HCT116 (cell line): ENCODE measurements at regions not wholly inside any gene's neighbourhood (a gene's known extent, or its start where the extent isn't known, plus 50 kb on each side); places are given as distances from the start of the nearest gene placed in this dataset.

Experiments used
- ATAC-seq: fragments of 200-7000 bp; cut with Tn5 transposase; 2 replicates; pipeline ENCODE4 v1.9.1; 2020; ENCODE audit warnings: mild to moderate bottlenecking, moderate library complexity
- BruUV-seq: library from RNA; stranded (reverse); fragments of 400-500 nt; replicated peaks from 2 replicates; lab custom pipeline; 2021; lab: Mats Ljungman, UMichigan
- CTCF ChIA-PET: fragments of 300-600 bp; sonication (Branson Sonifier 250); formaldehyde crosslinking; loops from one replicate; lab custom pipeline; 2021; ENCODE audit warnings: antibody characterized with exemption; lab: Charles Lee
- POLR2A ChIA-PET: fragments of 300-600, 350-600 bp; sonication (Branson Sonifier 250); formaldehyde crosslinking; loops from one replicate; lab custom pipeline; 2021; ENCODE audit warnings: antibody characterized with exemption; lab: Charles Lee
- RAD21 ChIA-PET, 2 experiments: fragments of 300-600 bp; sonication (Branson Sonifier 250); formaldehyde crosslinking; loops; one replicate each; lab custom pipeline; 2023; ENCODE audit warnings: low total read pairs in 2 of 2; ENCODE audit not compliant: uncharacterized antibody in 2 of 2, unreplicated experiment in 2 of 2, low non-redundant PET in 1 of 2; lab: Charles Lee
- DNase-seq: peaks from one replicate; pipeline ENCODE4 v3.0.0-alpha.2; 2010; ENCODE audit warnings: low read depth, low spot score
- H2AFZ ChIP-seq: fragments of 200-600 bp; shearing (Covaris generic), sonication (generic); 2 replicates; pipeline ENCODE4 v1.6.1; 2017; ENCODE audit warnings: low read depth, mixed run types, mixed read lengths, antibody characterized with exemption, low read length; ENCODE audit not compliant: poor library complexity, severe bottlenecking
- H3K27ac ChIP-seq: 2 replicates; pipeline ENCODE4 v1.5.1; 2012; ENCODE audit warnings: low read depth, low read length
- H3K27me3 ChIP-seq: fragments of 200-600 bp; sonication (generic); 2 replicates; pipeline ENCODE4 v1.6.1; 2016; ENCODE audit warnings: mixed run types, low read length, mixed read lengths; ENCODE audit not compliant: insufficient read depth
- H3K36me3 ChIP-seq, 2 experiments: fragments of 200-500 bp in 1 of 2; fragments of 200-600 bp in 1 of 2; sonication (Bioruptor generic) in 1 of 2; sonication (generic) in 1 of 2; 2 replicates each; pipeline versions ENCODE4 v1.5.1 to v1.6.1; 2014 to 2016; ENCODE audit warnings: low read length in 2 of 2, inconsistent platforms in 1 of 2, mixed read lengths in 1 of 2, mixed run types in 1 of 2; ENCODE audit not compliant: insufficient read depth in 2 of 2, control insufficient read depth in 1 of 2
- H3K4me1 ChIP-seq, 2 experiments: fragments of 200-600 bp in 1 of 2; sonication (generic) in 1 of 2; 2 replicates each; pipeline versions ENCODE4 v1.5.1 to v1.6.1; 2012 to 2017; ENCODE audit warnings: low read length in 2 of 2, inconsistent platforms in 1 of 2, mild to moderate bottlenecking in 1 of 2, mixed read lengths in 1 of 2, mixed run types in 1 of 2, moderate library complexity in 1 of 2; ENCODE audit not compliant: insufficient read depth in 2 of 2, control insufficient read depth in 1 of 2
- H3K4me2 ChIP-seq: fragments of 200-600 bp; sonication (generic); 2 replicates; pipeline ENCODE4 v1.6.1; 2017; ENCODE audit warnings: mixed run types, low read length, mixed read lengths
- H3K4me3 ChIP-seq, 2 experiments: fragments of 200-600 bp in 1 of 2; sonication (generic) in 1 of 2; replicated peaks in 1 of 2; 2 replicates each; pipeline ENCODE4 v1.5.1; 2011 to 2016; ENCODE audit warnings: low read length in 2 of 2, control low read depth in 1 of 2, low read depth in 1 of 2, mild to moderate bottlenecking in 1 of 2, mixed read lengths in 1 of 2, mixed run types in 1 of 2
- H3K79me2 ChIP-seq: fragments of 200-600 bp; sonication (generic); 2 replicates; pipeline ENCODE4 v1.6.1; 2017; ENCODE audit warnings: mild to moderate bottlenecking, mixed run types, low read length, moderate library complexity, mixed read lengths; ENCODE audit not compliant: insufficient read depth
- H3K9ac ChIP-seq: fragments of 200-600 bp; sonication (generic); 2 replicates; pipeline ENCODE4 v1.6.1; 2016; ENCODE audit warnings: low read length, mixed read lengths
- H3K9me2 ChIP-seq: fragments of 200-600 bp; sonication (generic), shearing (Covaris generic); 2 replicates; pipeline ENCODE4 v1.6.1; 2017; ENCODE audit warnings: mixed run types, mild to moderate bottlenecking, moderate library complexity; ENCODE audit not compliant: insufficient read depth
- H3K9me3 ChIP-seq, 2 experiments: fragments of 200-500 bp in 1 of 2; fragments of 200-600 bp in 1 of 2; sonication (Bioruptor generic) in 1 of 2; sonication (generic) in 1 of 2; 2 replicates each; pipeline ENCODE4 v1.6.1; 2014 to 2017; ENCODE audit warnings: low read length in 2 of 2, mixed read lengths in 2 of 2, inconsistent platforms in 1 of 2, low read depth in 1 of 2, mild to moderate bottlenecking in 1 of 2, mixed run types in 1 of 2, moderate library complexity in 1 of 2; ENCODE audit not compliant: control insufficient read depth in 1 of 2, insufficient read depth in 1 of 2
- H4K20me1 ChIP-seq: fragments of 200-600 bp; sonication (generic), shearing (Covaris generic); 2 replicates; pipeline ENCODE4 v1.6.1; 2017; ENCODE audit warnings: mixed run types, mild to moderate bottlenecking, moderate library complexity; ENCODE audit not compliant: insufficient read depth
- CEBPB ChIP-seq: IDR thresholded peaks from 2 replicates; pipeline ENCODE4 v1.6.1; 2012; ENCODE audit warnings: low read depth
- ELF1 ChIP-seq: IDR thresholded peaks from 2 replicates; pipeline ENCODE4 v1.6.1; 2012; ENCODE audit warnings: low read depth, borderline replicate concordance
- EZH2phosphoT487 ChIP-seq: fragments of 200-600 bp; IDR thresholded peaks from 2 replicates; pipeline ENCODE4 v1.6.1; 2018; ENCODE audit warnings: antibody characterized with exemption, borderline replicate concordance
- FOSL1 ChIP-seq: IDR thresholded peaks from 2 replicates; pipeline ENCODE4 v1.6.1; 2012; ENCODE audit warnings: low read depth
- POLR2AphosphoS5 ChIP-seq: IDR thresholded peaks from 2 replicates; pipeline ENCODE4 v1.6.1; 2011; ENCODE audit warnings: mild to moderate bottlenecking, low read depth, low read length, moderate library complexity
- RAD21 ChIP-seq: IDR thresholded peaks from 2 replicates; pipeline ENCODE4 v1.6.1; 2012; ENCODE audit warnings: low read depth, mild to moderate bottlenecking
- SRF ChIP-seq: IDR thresholded peaks from 2 replicates; pipeline ENCODE4 v1.6.1; 2012; ENCODE audit warnings: low read depth
- TCF7L2 ChIP-seq: IDR thresholded peaks from 2 replicates; pipeline ENCODE4 v1.7.0; 2011; ENCODE audit warnings: borderline replicate concordance, inconsistent platforms; ENCODE audit not compliant: insufficient read depth, insufficient read length; ENCODE audit errors: extremely low read depth
- ZNF274 ChIP-seq: fragments of 200-500 bp; sonication (Bioruptor generic); IDR thresholded peaks from 2 replicates; pipeline ENCODE4 v1.6.1; 2014; ENCODE audit warnings: mild to moderate bottlenecking, low read depth, low read length, inconsistent platforms
- intact Hi-C: fragments of 100-400 bp; cut with micrococcal nuclease; formaldehyde crosslinking; loops from 2 replicates; pipeline ENCODE4 v1.10.0; 2022
- TF ChIP-seq, protein P1 (sequence below): IDR thresholded peaks from 2 replicates; pipeline ENCODE4 v1.6.1; 2012; ENCODE audit warnings: low read depth
- TF ChIP-seq, protein P2 (sequence below), 3 experiments: fragments of 200-600 bp in 1 of 3; sonication (generic) in 1 of 3; IDR thresholded peaks in 2 of 3; conservative IDR thresholded peaks in 1 of 3; 2 replicates each; pipeline ENCODE4 v1.5.1; 2012 to 2017; ENCODE audit warnings: low read depth in 2 of 3, low read length in 2 of 3, antibody characterized with exemption in 1 of 3, borderline replicate concordance in 1 of 3, control low read depth in 1 of 3, mild to moderate bottlenecking in 1 of 3, mixed read lengths in 1 of 3, mixed run types in 1 of 3, moderate library complexity in 1 of 3; ENCODE audit not compliant: insufficient read depth in 1 of 3
- TF ChIP-seq, protein P3 (sequence below): IDR thresholded peaks from 2 replicates; pipeline ENCODE4 v1.6.1; 2011; ENCODE audit warnings: mild to moderate bottlenecking, low read length, moderate library complexity; ENCODE audit not compliant: insufficient replicate concordance; ENCODE audit errors: extremely low read depth

DNA sequence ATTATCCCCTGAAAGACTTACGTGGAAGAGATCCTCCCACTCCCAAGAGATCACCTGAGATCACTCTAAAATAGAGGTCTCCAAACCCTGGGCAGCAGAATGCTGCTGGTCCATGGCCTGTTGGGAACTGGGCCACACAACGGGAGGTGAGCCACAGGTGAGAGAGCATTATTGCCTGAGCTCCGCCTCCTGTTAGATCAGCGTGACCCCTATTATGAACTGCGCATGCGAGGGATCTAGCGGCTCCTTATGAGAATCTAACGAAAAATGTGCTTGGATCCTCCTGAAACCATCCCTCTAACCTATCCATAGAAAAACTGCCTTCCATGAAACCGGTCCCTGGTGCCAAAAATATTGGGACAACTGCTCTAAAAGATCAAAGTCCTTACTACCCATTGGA, 1057.4 kb downstream of the EPHA7 start:
- no peaks in the 10 kb centered on the region for H3K27me3 ChIP-seq
- ChIA-PET CTCF (no interaction called here), RAD21 (no interaction called here), POLR2A (no interaction called here)
- no peak overlapping the region for H3K27ac ChIP-seq
- H3K36me3 ChIP-seq, result no peaks in the 10 kb centered on the region
- H3K9ac ChIP-seq, result no peak overlapping the region
- no peak for TF ChIP-seq SRF
- H2AFZ ChIP-seq, result no peak overlapping the region
- no TSS peak for BruUV-seq
- no peaks in the 10 kb centered on the region for H4K20me1 ChIP-seq
- no peak for ATAC-seq
- DNase-seq, result no peak
- no peaks in the 10 kb centered on the region for H3K9me2 ChIP-seq
- H3K4me1 ChIP-seq, result no peaks in the 10 kb centered on the region
- intact Hi-C loops, result no loop called here
- H3K9me3 ChIP-seq, result peaks cover 3 to 7% of the 10 kb centered on the region in 2 experiments; a peak in 2 of 4 replicates
- H3K4me3 ChIP-seq, result no peak overlapping the region
- H3K4me2 ChIP-seq, result no peak overlapping the region
- no peaks in the 10 kb centered on the region for H3K79me2 ChIP-seq

DNA sequence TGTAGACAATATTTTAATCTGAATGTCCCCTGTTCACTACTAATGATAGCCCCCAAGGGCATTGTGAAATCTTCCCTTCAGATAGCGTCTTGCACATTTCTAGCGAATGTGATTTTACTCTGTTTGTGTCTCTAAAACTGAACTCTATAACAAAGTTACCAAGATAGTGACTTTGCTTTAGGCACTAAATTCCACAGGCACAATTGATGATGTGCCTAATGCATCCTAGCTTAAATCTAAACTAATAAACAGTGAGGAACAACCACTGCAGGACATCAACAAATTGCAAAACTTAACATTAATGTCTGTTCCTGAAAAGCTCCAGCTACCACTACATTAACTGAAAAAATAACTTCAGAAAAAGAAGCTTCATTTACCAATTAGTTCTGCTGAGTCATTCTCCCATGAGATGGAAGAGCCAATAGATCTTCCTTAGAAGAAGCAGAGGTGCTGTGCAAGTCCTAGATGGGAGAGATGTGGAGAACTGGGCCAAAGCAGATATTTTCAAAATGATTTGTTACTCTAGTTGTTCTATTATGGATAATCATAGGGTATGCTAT, 1065.0 kb downstream of the EPHA7 start:
- no peaks in the 10 kb centered on the region for H3K79me2 ChIP-seq
- H3K27me3 ChIP-seq, result no peaks in the 10 kb centered on the region
- no peaks in the 10 kb centered on the region for H3K9me2 ChIP-seq
- no peak overlapping the region for H3K4me3 ChIP-seq
- H3K4me1 ChIP-seq, result no peaks in the 10 kb centered on the region
- ChIA-PET RAD21 (no interaction called here), CTCF (no interaction called here), POLR2A (no interaction called here)
- no peak overlapping the region for H3K27ac ChIP-seq
- no peak overlapping the region for H2AFZ ChIP-seq
- DNase-seq (no peak), ATAC-seq (no peak)
- no peak overlapping the region for H3K9ac ChIP-seq
- no TSS peak for BruUV-seq
- H3K9me3 ChIP-seq, result peaks cover 0 to 10% of the 10 kb centered on the region in 2 experiments; a peak in 1 of 4 replicates
- no peaks in the 10 kb centered on the region for H4K20me1 ChIP-seq
- no peaks in the 10 kb centered on the region for H3K36me3 ChIP-seq
- intact Hi-C loops, result no loop called here
- H3K4me2 ChIP-seq, result no peak overlapping the region
- TF ChIP-seq RAD21 (no peak), POLR2AphosphoS5 (no peak), ZNF274 (no peak), FOSL1 (no peak), CEBPB (no peak), ELF1 (no peak), TCF7L2 (no peak), EZH2phosphoT487 (no peak)
- TF ChIP-seq, protein P1, sequence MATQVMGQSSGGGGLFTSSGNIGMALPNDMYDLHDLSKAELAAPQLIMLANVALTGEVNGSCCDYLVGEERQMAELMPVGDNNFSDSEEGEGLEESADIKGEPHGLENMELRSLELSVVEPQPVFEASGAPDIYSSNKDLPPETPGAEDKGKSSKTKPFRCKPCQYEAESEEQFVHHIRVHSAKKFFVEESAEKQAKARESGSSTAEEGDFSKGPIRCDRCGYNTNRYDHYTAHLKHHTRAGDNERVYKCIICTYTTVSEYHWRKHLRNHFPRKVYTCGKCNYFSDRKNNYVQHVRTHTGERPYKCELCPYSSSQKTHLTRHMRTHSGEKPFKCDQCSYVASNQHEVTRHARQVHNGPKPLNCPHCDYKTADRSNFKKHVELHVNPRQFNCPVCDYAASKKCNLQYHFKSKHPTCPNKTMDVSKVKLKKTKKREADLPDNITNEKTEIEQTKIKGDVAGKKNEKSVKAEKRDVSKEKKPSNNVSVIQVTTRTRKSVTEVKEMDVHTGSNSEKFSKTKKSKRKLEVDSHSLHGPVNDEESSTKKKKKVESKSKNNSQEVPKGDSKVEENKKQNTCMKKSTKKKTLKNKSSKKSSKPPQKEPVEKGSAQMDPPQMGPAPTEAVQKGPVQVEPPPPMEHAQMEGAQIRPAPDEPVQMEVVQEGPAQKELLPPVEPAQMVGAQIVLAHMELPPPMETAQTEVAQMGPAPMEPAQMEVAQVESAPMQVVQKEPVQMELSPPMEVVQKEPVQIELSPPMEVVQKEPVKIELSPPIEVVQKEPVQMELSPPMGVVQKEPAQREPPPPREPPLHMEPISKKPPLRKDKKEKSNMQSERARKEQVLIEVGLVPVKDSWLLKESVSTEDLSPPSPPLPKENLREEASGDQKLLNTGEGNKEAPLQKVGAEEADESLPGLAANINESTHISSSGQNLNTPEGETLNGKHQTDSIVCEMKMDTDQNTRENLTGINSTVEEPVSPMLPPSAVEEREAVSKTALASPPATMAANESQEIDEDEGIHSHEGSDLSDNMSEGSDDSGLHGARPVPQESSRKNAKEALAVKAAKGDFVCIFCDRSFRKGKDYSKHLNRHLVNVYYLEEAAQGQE, result no peak
- TF ChIP-seq, protein P2, sequence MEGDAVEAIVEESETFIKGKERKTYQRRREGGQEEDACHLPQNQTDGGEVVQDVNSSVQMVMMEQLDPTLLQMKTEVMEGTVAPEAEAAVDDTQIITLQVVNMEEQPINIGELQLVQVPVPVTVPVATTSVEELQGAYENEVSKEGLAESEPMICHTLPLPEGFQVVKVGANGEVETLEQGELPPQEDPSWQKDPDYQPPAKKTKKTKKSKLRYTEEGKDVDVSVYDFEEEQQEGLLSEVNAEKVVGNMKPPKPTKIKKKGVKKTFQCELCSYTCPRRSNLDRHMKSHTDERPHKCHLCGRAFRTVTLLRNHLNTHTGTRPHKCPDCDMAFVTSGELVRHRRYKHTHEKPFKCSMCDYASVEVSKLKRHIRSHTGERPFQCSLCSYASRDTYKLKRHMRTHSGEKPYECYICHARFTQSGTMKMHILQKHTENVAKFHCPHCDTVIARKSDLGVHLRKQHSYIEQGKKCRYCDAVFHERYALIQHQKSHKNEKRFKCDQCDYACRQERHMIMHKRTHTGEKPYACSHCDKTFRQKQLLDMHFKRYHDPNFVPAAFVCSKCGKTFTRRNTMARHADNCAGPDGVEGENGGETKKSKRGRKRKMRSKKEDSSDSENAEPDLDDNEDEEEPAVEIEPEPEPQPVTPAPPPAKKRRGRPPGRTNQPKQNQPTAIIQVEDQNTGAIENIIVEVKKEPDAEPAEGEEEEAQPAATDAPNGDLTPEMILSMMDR (IDR thresholded peaks at IDR 0.05 in 2 of 3, conservative IDR thresholded peaks at IDR 0.05 in 1 of 3; ENCODE audit: borderline replicate concordance in 1 of 3, insufficient read depth in 1 of 3, low read depth in 2 of 3, low read length in 2 of 3), result no peak
- TF ChIP-seq, protein P3, sequence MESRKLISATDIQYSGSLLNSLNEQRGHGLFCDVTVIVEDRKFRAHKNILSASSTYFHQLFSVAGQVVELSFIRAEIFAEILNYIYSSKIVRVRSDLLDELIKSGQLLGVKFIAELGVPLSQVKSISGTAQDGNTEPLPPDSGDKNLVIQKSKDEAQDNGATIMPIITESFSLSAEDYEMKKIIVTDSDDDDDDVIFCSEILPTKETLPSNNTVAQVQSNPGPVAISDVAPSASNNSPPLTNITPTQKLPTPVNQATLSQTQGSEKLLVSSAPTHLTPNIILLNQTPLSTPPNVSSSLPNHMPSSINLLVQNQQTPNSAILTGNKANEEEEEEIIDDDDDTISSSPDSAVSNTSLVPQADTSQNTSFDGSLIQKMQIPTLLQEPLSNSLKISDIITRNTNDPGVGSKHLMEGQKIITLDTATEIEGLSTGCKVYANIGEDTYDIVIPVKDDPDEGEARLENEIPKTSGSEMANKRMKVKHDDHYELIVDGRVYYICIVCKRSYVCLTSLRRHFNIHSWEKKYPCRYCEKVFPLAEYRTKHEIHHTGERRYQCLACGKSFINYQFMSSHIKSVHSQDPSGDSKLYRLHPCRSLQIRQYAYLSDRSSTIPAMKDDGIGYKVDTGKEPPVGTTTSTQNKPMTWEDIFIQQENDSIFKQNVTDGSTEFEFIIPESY, result no peak
